T47D (cell line): ENCODE measurements at regions not wholly inside any gene's neighbourhood (a gene's known extent, or its start where the extent isn't known, plus 50 kb on each side); places are given as distances from the start of the nearest gene placed in this dataset.

Source experiments
- DNase-seq, 2 experiments: peaks; one replicate each; pipeline versions ENCODE4 v3.0.0 to v3.0.0-alpha.2; 2011 to 2012; ENCODE audit warnings: low read depth in 1 of 2, low spot score in 1 of 2
- JUND ChIP-seq: IDR thresholded peaks from 2 replicates; pipeline ENCODE4 v1.6.1; 2012; ENCODE audit warnings: low read depth
- in situ Hi-C: cut with HindIII; loops from 2 replicates; pipeline ENCODE4 v1.10.0; 2016; ENCODE audit warnings: low sequenced_read_pairs, low pct_unique_long_range_greater_than_20kb

GRCh38 chr13:106133025-106133424 lies 402.4 kb downstream of the EFNB2 start:
- no peak for TF ChIP-seq JUND
- no peak for DNase-seq
- in situ Hi-C loops = no loop called here

- TF ChIP-seq JUND = no peak
- DNase-seq = no peak
- in situ Hi-C loops = no loop called here
These were observed 403.2 kb downstream of the EFNB2 start for GRCh38 chr13:106132216-106132615.

GRCh38 chr13:106129993-106130392 lies 405.5 kb downstream of the EFNB2 start:
- TF ChIP-seq JUND = no peak
- in situ Hi-C loops = no loop called here
- no peak for DNase-seq

GRCh38 chr13:106129273-106129672 lies 406.2 kb downstream of the EFNB2 start:
- in situ Hi-C loops = no loop called here
- TF ChIP-seq JUND = no peak
- DNase-seq = peak in 1 of 2 experiments; percentile 24

- in situ Hi-C loops = no loop called here
- no peak for DNase-seq
- TF ChIP-seq JUND = no peak
These were observed 413.2 kb downstream of the EFNB2 start for GRCh38 chr13:106122234-106122633.

GRCh38 chr13:106121173-106121754 lies 414.2 kb downstream of the EFNB2 start:
- no peak for TF ChIP-seq JUND
- in situ Hi-C loops = no loop called here
- no peak for DNase-seq

GRCh38 chr13:106118996-106119395 lies 416.5 kb downstream of the EFNB2 start:
- in situ Hi-C loops = no loop called here
- TF ChIP-seq JUND = no peak
- DNase-seq = no peak

- DNase-seq = no peak
- in situ Hi-C loops = no loop called here
- TF ChIP-seq JUND = no peak
These were observed 417.4 kb downstream of the EFNB2 start for GRCh38 chr13:106118050-106118449.

- no peak for DNase-seq
- in situ Hi-C loops = no loop called here
- TF ChIP-seq JUND = no peak
These were observed 417.8 kb downstream of the EFNB2 start for GRCh38 chr13:106117640-106118039.

- DNase-seq = peak in 1 of 2 experiments; percentile 5
- no peak for TF ChIP-seq JUND
- in situ Hi-C loops = no loop called here
These were observed 418.4 kb downstream of the EFNB2 start for GRCh38 chr13:106117035-106117434.

- no peak for TF ChIP-seq JUND
- DNase-seq = no peak
- in situ Hi-C loops = no loop called here
These were observed 420.4 kb downstream of the EFNB2 start for GRCh38 chr13:106115081-106115480.

GRCh38 chr13:106113796-106114195 lies 421.7 kb downstream of the EFNB2 start:
- TF ChIP-seq JUND = no peak
- DNase-seq = no peak
- in situ Hi-C loops = no loop called here

- no peak for TF ChIP-seq JUND
- DNase-seq = no peak
- in situ Hi-C loops = no loop called here
These were observed 423.3 kb downstream of the EFNB2 start for GRCh38 chr13:106112191-106112590.

GRCh38 chr13:106110241-106110855 lies 425.1 kb downstream of the EFNB2 start:
- in situ Hi-C loops = no loop called here
- no peak for TF ChIP-seq JUND
- DNase-seq = peak in 1 of 2 experiments; percentile 6
